Dendritic cell treated with granulocyte-macrophage colony-stimulating factor and Interleukin-4, amounts not matched to agents 40 ng/mL and 50 ng/mL, for 4 days (primary cell): ENCODE measurements at regions not wholly inside any gene's neighbourhood (a gene's known extent, or its start where the extent isn't known, plus 50 kb on each side); places are given as distances from the start of the nearest gene placed in this dataset.

Experiments used
- H3K27ac Mint-ChIP-seq: one replicate; pipeline ENCODE4 v1.8.0; 2022; ENCODE audit warnings: mild to moderate bottlenecking, mixed read lengths
- H3K27me3 Mint-ChIP-seq: one replicate; pipeline ENCODE4 v1.8.0; 2022; ENCODE audit warnings: mild to moderate bottlenecking, mixed read lengths
- H3K36me3 Mint-ChIP-seq: one replicate; pipeline ENCODE4 v1.8.0; 2022; ENCODE audit warnings: low read depth, mixed read lengths
- H3K4me1 Mint-ChIP-seq: one replicate; pipeline ENCODE4 v1.8.0; 2022; ENCODE audit warnings: low read depth, mixed read lengths
- H3K4me3 Mint-ChIP-seq: one replicate; pipeline ENCODE4 v1.8.0; 2022; ENCODE audit warnings: mild to moderate bottlenecking, moderate library complexity, mixed read lengths
- H3K9me3 Mint-ChIP-seq: one replicate; pipeline ENCODE4 v1.8.0; 2022; ENCODE audit warnings: mixed read lengths
- intact Hi-C: fragments of 100-400 bp; cut with micrococcal nuclease; formaldehyde crosslinking; loops from one replicate; pipeline ENCODE4 v1.15.0; 2022

DNA sequence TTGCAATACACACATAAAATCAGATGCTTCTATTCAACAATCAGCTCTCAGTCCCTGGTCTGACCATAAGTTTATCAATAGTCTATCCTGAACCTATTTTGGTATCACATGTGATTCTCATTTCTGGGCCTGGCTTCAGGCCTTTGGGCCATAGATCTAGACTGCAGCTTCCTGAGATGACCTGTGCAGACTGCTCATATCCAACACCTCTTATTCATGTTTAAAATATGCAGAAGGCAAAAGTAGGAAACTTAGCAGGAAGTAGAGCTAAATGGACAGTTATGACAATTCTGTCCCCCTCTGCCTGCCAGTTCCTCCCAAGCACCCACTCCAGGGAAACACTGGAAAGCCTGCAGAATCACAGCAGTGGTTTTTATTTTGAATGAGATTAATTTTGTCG, 53.3 kb downstream of the C7orf25 start:
- Mint-ChIP-seq H3K4me1 (peaks cover 9% of the 10 kb centered on the region), H3K9me3 (no peaks in the 10 kb centered on the region), H3K36me3 (no peaks in the 10 kb centered on the region), H3K27me3 (peaks cover 51% of the 10 kb centered on the region), H3K27ac (no peak overlapping the region), H3K4me3 (no peak overlapping the region)
- intact Hi-C loops = loop anchor here (10.0 kb wide), 1 partner anchor 904 kb away; no protein-coding TSS in a partner anchor

GRCh38 chr7:42856605-42856987, 55.3 kb downstream of the C7orf25 start:
- Mint-ChIP-seq H3K36me3 (no peaks in the 10 kb centered on the region), H3K4me1 (peaks cover 9% of the 10 kb centered on the region), H3K27me3 (peaks cover 52% of the 10 kb centered on the region), H3K4me3 (no peak overlapping the region), H3K27ac (no peak overlapping the region), H3K9me3 (no peaks in the 10 kb centered on the region)
- intact Hi-C loops = loop anchor here (10.0 kb wide), 1 partner anchor 902 kb away; no protein-coding TSS in a partner anchor

DNA sequence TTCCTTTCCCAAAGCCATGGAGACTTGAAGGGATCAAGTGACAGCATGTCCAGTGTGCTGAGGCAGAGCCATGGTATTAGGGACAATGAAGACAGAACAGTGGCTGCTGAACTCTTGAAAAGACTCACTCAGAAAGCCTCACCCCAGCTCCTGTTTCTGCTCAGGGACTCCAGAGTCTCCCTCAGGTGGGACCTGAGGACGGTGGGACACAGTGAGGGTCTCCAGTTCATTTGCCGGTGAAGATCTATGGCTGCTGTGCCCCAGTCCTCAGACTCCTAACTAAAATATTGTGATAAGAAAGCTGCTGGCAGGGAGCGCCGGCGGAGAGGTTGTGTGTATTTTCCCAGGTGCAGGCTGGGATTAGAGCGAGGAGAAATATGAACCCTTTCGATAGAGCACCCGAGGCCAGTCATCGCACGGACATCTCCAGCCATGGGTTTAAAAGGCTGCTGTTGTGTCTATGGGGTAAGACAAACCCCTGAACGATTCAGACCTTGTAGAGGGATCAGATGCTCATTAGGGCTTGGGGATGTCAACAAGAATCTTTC, 57.2 kb downstream of the C7orf25 start:
- no peak overlapping the region for H3K4me3 Mint-ChIP-seq
- no peaks in the 10 kb centered on the region for H3K36me3 Mint-ChIP-seq
- H3K9me3 Mint-ChIP-seq = no peaks in the 10 kb centered on the region
- H3K4me1 Mint-ChIP-seq = peaks cover 9% of the 10 kb centered on the region
- no peak overlapping the region for H3K27ac Mint-ChIP-seq
- H3K27me3 Mint-ChIP-seq = peaks cover 43% of the 10 kb centered on the region
- intact Hi-C loops = loop anchor here (10.0 kb wide), 1 partner anchor 900 kb away; no protein-coding TSS in a partner anchor

DNA sequence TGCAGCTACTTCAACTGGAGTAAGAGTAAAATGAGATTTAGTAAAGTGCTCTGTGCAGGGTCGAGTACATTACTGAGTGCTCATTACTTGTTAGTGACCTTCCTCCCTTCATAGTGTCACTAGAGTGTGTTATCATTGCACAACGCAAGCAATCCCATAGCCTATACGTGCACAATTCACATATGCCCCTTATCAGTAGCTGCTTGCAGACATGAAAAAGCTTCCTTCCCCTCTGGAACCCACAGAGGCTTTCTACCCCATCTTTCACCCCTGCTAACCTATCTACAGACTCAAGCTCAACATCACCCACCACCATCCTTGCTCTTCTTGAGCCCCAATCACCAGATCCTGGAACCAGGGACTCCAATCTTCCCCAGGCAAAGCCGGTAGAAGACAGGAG, 59.3 kb downstream of the C7orf25 start:
- Mint-ChIP-seq H3K27ac (no peak overlapping the region), H3K4me3 (no peak overlapping the region), H3K9me3 (no peaks in the 10 kb centered on the region), H3K27me3 (peaks cover 36% of the 10 kb centered on the region), H3K36me3 (no peaks in the 10 kb centered on the region), H3K4me1 (peaks cover 9% of the 10 kb centered on the region)
- intact Hi-C loops = loop anchor here (10.0 kb wide), 1 partner anchor 898 kb away; no protein-coding TSS in a partner anchor

DNA sequence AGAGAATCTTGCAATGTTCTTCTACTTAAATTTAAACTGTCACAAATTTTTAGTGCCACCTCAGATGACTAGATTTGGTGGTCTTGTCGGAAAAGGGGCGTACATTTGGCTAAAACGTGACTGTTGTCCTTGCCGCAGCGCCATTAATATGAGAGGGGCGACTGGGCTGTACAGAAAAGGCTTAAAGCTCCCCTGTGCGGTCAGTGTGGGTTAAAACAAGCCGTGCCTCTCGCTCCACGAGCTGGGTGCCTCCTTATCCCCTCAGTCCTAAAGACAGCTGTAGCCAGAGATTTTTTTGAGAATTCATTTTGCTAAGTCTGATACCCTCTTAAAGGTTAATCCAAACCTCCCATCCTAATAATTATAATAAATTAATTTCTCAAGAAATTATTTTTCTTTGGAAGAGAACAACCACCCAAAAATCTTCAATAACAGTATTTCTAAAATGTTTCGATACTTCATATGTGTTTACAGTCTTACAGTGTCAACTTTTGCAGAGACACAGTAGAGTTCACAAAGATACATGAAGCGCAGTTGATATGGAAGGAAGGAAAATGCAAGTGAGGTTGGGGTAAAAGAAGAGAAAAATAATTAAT, 68.6 kb downstream of the C7orf25 start:
- H3K4me3 Mint-ChIP-seq = no peak overlapping the region
- no peaks in the 10 kb centered on the region for H3K9me3 Mint-ChIP-seq
- H3K36me3 Mint-ChIP-seq = no peaks in the 10 kb centered on the region
- H3K27ac Mint-ChIP-seq = no peak overlapping the region
- H3K27me3 Mint-ChIP-seq = peaks cover 12% of the 10 kb centered on the region
- H3K4me1 Mint-ChIP-seq = no peaks in the 10 kb centered on the region
- intact Hi-C loops = no loop called here

DNA sequence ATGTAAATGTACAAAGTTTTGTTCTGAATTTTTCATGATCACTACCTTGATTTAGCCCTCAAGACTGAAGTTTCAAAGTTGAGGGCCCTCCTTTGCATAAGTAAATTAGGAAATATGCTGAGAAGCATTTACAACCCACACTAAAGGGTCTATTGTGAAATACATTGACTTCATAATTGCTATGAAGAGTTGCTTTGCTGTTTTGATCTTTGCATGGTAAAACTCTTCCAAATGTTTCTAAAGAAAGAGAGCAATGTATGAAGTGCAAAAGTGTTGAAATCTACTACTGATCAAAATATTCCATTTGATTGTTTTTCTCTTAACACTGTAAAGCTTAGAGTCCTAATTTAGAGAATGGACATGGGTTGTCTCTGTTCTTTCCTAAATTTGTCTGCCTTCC, 77.2 kb downstream of the C7orf25 start:
- Mint-ChIP-seq H3K27ac (no peak overlapping the region), H3K4me1 (no peaks in the 10 kb centered on the region), H3K9me3 (no peaks in the 10 kb centered on the region)

DNA sequence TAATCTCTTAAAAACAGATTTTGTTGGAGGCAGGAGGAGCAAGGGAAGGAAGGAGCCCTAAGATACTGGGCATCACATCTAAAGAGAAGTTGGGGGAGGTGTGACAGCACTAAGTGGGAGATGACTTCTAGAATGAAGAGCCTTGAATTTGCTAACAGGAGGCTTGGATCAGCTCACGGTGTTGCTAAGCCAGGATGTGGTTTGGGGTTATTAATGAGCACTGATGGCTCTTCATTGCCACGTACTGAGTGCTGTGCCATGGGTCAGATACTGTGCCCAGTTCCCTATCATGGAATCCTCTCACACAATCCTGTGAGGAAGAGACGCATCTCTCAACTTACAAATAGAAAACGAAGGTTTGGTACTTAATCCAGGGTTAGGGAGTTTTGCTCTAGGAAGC, 78.5 kb downstream of the C7orf25 start:
- intact Hi-C loops = no loop called here
- Mint-ChIP-seq H3K4me3 (no peak overlapping the region), H3K36me3 (no peaks in the 10 kb centered on the region), H3K4me1 (no peaks in the 10 kb centered on the region), H3K27ac (no peak overlapping the region), H3K27me3 (peaks cover 2% of the 10 kb centered on the region), H3K9me3 (no peaks in the 10 kb centered on the region)

More for the DNA sequence above, 77.2 kb downstream of the C7orf25 start:
- intact Hi-C loops = no loop called here
- no peaks in the 10 kb centered on the region for H3K36me3 Mint-ChIP-seq
- H3K4me3 Mint-ChIP-seq = no peak overlapping the region
- H3K27me3 Mint-ChIP-seq = peaks cover 2% of the 10 kb centered on the region

- H3K9me3 Mint-ChIP-seq = no peaks in the 10 kb centered on the region
Observed at GRCh38 chr7:42832667-42833066, 79.2 kb downstream of the C7orf25 start.

GRCh38 chr7:42831718-42832522, 80.0 kb downstream of the C7orf25 start:
- H3K4me3 Mint-ChIP-seq = no peak overlapping the region
- H3K4me1 Mint-ChIP-seq = no peaks in the 10 kb centered on the region
- no peaks in the 10 kb centered on the region for H3K36me3 Mint-ChIP-seq
- H3K27ac Mint-ChIP-seq = no peak overlapping the region
- no peaks in the 10 kb centered on the region for H3K9me3 Mint-ChIP-seq
- intact Hi-C loops = no loop called here
- peaks cover 2% of the 10 kb centered on the region for H3K27me3 Mint-ChIP-seq

More at GRCh38 chr7:42832667-42833066, 79.2 kb downstream of the C7orf25 start:
- H3K4me1 Mint-ChIP-seq = no peaks in the 10 kb centered on the region
- no peaks in the 10 kb centered on the region for H3K36me3 Mint-ChIP-seq
- H3K27me3 Mint-ChIP-seq = peaks cover 2% of the 10 kb centered on the region
- no peak overlapping the region for H3K27ac Mint-ChIP-seq
- no peak overlapping the region for H3K4me3 Mint-ChIP-seq
- intact Hi-C loops = no loop called here

GRCh38 chr7:42831006-42831717, 80.7 kb downstream of the C7orf25 start:
- Mint-ChIP-seq H3K36me3 (no peaks in the 10 kb centered on the region), H3K4me3 (no peak overlapping the region), H3K9me3 (no peaks in the 10 kb centered on the region), H3K4me1 (no peaks in the 10 kb centered on the region), H3K27me3 (peaks cover 2% of the 10 kb centered on the region), H3K27ac (no peak overlapping the region)
- intact Hi-C loops = no loop called here

GRCh38 chr7:42812779-42813178, 99.1 kb downstream of the C7orf25 start:
- Mint-ChIP-seq H3K4me1 (no peaks in the 10 kb centered on the region), H3K9me3 (peaks cover 39% of the 10 kb centered on the region), H3K36me3 (no peaks in the 10 kb centered on the region), H3K27ac (no peak overlapping the region), H3K4me3 (no peak overlapping the region), H3K27me3 (no peaks in the 10 kb centered on the region)
- intact Hi-C loops = no loop called here

DNA sequence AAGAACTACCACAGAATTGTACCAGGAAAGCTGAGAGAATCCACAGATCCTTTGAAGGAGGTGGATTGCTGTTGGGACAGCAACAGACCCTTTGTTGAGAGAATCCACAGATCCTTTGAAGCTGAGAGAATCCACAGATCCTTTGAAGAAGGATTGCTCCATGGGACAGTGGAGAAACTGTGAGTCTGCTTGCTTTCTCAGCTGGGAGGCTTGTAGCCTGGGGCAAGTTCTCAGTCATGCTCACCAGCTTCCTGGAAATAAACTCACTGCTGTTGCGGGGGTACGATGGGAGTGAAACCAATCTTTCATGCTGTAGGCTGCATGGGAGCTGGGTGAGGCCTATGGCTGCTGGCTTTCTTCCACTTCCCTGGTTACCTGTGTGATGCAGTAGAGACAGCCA, 106.3 kb downstream of the C7orf25 start:
- intact Hi-C loops = no loop called here
- H3K4me1 Mint-ChIP-seq = no peaks in the 10 kb centered on the region
- no peaks in the 10 kb centered on the region for H3K36me3 Mint-ChIP-seq
- H3K9me3 Mint-ChIP-seq = peaks cover 46% of the 10 kb centered on the region
- no peak overlapping the region for H3K27ac Mint-ChIP-seq
- no peaks in the 10 kb centered on the region for H3K27me3 Mint-ChIP-seq
- H3K4me3 Mint-ChIP-seq = no peak overlapping the region

- Mint-ChIP-seq H3K4me3 (no peak overlapping the region), H3K36me3 (no peaks in the 10 kb centered on the region), H3K27ac (no peak overlapping the region), H3K4me1 (no peaks in the 10 kb centered on the region), H3K27me3 (no peaks in the 10 kb centered on the region), H3K9me3 (peaks cover 30% of the 10 kb centered on the region)
- intact Hi-C loops = no loop called here
Observed at GRCh38 chr7:42794673-42795072, 117.2 kb downstream of the C7orf25 start.

- Mint-ChIP-seq H3K27ac (no peak overlapping the region), H3K27me3 (no peaks in the 10 kb centered on the region), H3K9me3 (peaks cover 14% of the 10 kb centered on the region), H3K36me3 (no peaks in the 10 kb centered on the region), H3K4me1 (no peaks in the 10 kb centered on the region), H3K4me3 (no peak overlapping the region)
- intact Hi-C loops = no loop called here
Observed at GRCh38 chr7:42792841-42793240, 119.0 kb downstream of the C7orf25 start.
